Ovary (tissue), 3 donors: ENCODE measurements at regions not wholly inside any gene's neighbourhood (a gene's known extent, or its start where the extent isn't known, plus 50 kb on each side); places are given as distances from the start of the nearest gene placed in this dataset.

Source experiments
- CTCF ChIP-seq, 3 donors: fragments of 450-650 bp in 2 of 3; fragments of 200-600 bp in 1 of 3; IDR thresholded peaks; one replicate each; pipeline versions ENCODE4 v1.5.1 to v1.8.0; 2016 to 2022; ENCODE audit warnings: antibody characterized with exemption in 3 of 3, mild to moderate bottlenecking in 1 of 3
- EP300 ChIP-seq: sonication (generic); formaldehyde crosslinking; IDR thresholded peaks from one replicate; pipeline ENCODE4 v1.6.1; 2017; ENCODE audit warnings: antibody characterized with exemption
- POLR2A ChIP-seq: fragments of 450-650 bp; IDR thresholded peaks from one replicate; pipeline ENCODE4 v1.6.1; 2017; ENCODE audit warnings: antibody characterized with exemption, mild to moderate bottlenecking, moderate library complexity
- donor health status: DM: no; HTN: no; CAD: no.

GRCh38 chr6:140563728-140564127, 1189.3 kb upstream of the CITED2 start:
- no peak for TF ChIP-seq CTCF (IDR thresholded peaks at IDR 0.05)
- no peak for TF ChIP-seq POLR2A
- TF ChIP-seq EP300 = no peak
